ENCODE measurements at regions not wholly inside any gene's neighbourhood (a gene's known extent, or its start where the extent isn't known, plus 50 kb on each side); places are given as distances from the start of the nearest gene placed in this dataset.

GRCh38 chr10:130854151-130854550 lies 457.4 kb downstream of the TCERG1L start:
- no peaks in the 10 kb centered on the region for H3K36me3 ChIP-seq (ENCODE audit: insufficient read depth, low read length)
- no peak overlapping the region for H3K27ac ChIP-seq (ENCODE audit: low read depth, low read length, poor library complexity, severe bottlenecking)
- DNase-seq (ENCODE audit: low spot score): no peak
- H3K4me1 ChIP-seq (ENCODE audit: insufficient read depth, low read length, poor library complexity, severe bottlenecking): no peaks in the 10 kb centered on the region
- intact Hi-C loops (cut with micrococcal nuclease; ENCODE audit: unreplicated experiment): no loop called here
- BruUV-seq (replicated peaks): no TSS peak
- no peaks in the 10 kb centered on the region for H3K9me2 ChIP-seq (ENCODE audit: insufficient read depth, low read length)
- no peaks in the 10 kb centered on the region for H4K20me1 ChIP-seq (ENCODE audit: insufficient read depth, low read length)
- TF ChIP-seq EZH2phosphoT487 (IDR thresholded peaks at IDR 0.05; ENCODE audit: borderline replicate concordance, low read depth, low read length): no peak
- TF ChIP-seq CTCF (conservative IDR thresholded peaks at IDR 0.05; ENCODE audit: low read length): no peak
- no peak overlapping the region for H2AFZ ChIP-seq (ENCODE audit: low read length)
- H3K4me3 ChIP-seq (ENCODE audit: low read depth, low read length, poor library complexity, severe bottlenecking): no peak overlapping the region
- POLR2A ChIA-PET: no interaction called here
- no peaks in the 10 kb centered on the region for H3K79me2 ChIP-seq (ENCODE audit: insufficient read depth, low read depth, low read length)
- H3K4me2 ChIP-seq (ENCODE audit: low read length): no peak overlapping the region
- no peaks in the 10 kb centered on the region; the same call in 1 of the 2 replicates for H3K9me3 ChIP-seq (ENCODE audit: low read length)
- CTCF ChIA-PET (ENCODE audit: unreplicated experiment): no interaction called here

- Histone ChIP-seq H3K36me3 (ENCODE audit: insufficient read depth, low read length) (no peaks in the 10 kb centered on the region), H3K79me2 (ENCODE audit: insufficient read depth, low read depth, low read length) (no peaks in the 10 kb centered on the region), H2AFZ (ENCODE audit: low read length) (no peak overlapping the region), H3K9me3 (ENCODE audit: low read length) (no peaks in the 10 kb centered on the region; the same call in 1 of the 2 replicates), H3K4me2 (ENCODE audit: low read length) (no peak overlapping the region), H3K4me1 (ENCODE audit: insufficient read depth, low read length, poor library complexity, severe bottlenecking) (no peaks in the 10 kb centered on the region), H3K27ac (ENCODE audit: low read depth, low read length, poor library complexity, severe bottlenecking) (no peak overlapping the region), H3K4me3 (ENCODE audit: low read depth, low read length, poor library complexity, severe bottlenecking) (no peak overlapping the region), H3K9me2 (ENCODE audit: insufficient read depth, low read length) (no peaks in the 10 kb centered on the region), H4K20me1 (ENCODE audit: insufficient read depth, low read length) (no peaks in the 10 kb centered on the region)
- intact Hi-C loops (cut with micrococcal nuclease; ENCODE audit: unreplicated experiment): no loop called here
- no TSS peak for BruUV-seq (replicated peaks)
- no peak for TF ChIP-seq CTCF (conservative IDR thresholded peaks at IDR 0.05; ENCODE audit: low read length)
- TF ChIP-seq EZH2phosphoT487 (IDR thresholded peaks at IDR 0.05; ENCODE audit: borderline replicate concordance, low read depth, low read length): no peak
- ChIA-PET POLR2A (no interaction called here), CTCF (ENCODE audit: unreplicated experiment) (no interaction called here)
- DNase-seq (ENCODE audit: low spot score): no peak
Observed at GRCh38 chr10:130857631-130858295, 453.8 kb downstream of the TCERG1L start.

DNA sequence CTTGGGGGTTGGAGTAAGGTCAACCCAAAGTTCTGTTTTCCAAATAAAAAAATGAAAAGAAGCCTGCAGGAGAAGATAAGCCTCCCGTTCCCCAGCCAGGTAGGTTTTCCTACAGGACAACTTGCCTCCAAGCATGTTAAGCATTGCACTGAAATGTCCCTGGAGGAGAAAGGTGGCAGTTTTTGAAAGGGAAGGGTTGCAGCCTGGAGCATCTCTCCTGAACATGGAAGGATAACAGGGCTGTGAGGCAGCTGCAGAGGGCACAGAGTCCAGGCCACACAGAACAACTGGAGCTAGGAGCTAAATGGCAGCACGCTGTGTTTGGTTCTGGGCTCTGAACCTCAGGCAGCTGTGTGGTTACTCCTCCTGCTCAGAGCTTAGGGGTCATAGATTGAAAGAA lies 452.9 kb downstream of the TCERG1L start:
- no peak for TF ChIP-seq EZH2phosphoT487 (IDR thresholded peaks at IDR 0.05; ENCODE audit: borderline replicate concordance, low read depth, low read length)
- TF ChIP-seq CTCF (conservative IDR thresholded peaks at IDR 0.05; ENCODE audit: low read length): no peak
- POLR2A ChIA-PET: no interaction called here

More for the DNA sequence above, 452.9 kb downstream of the TCERG1L start:
- Histone ChIP-seq H3K36me3 (ENCODE audit: insufficient read depth, low read length) (no peaks in the 10 kb centered on the region), H3K79me2 (ENCODE audit: insufficient read depth, low read depth, low read length) (no peaks in the 10 kb centered on the region), H3K4me1 (ENCODE audit: insufficient read depth, low read length, poor library complexity, severe bottlenecking) (no peaks in the 10 kb centered on the region), H3K9me3 (ENCODE audit: low read length) (no peaks in the 10 kb centered on the region; the same call in 1 of the 2 replicates), H4K20me1 (ENCODE audit: insufficient read depth, low read length) (no peaks in the 10 kb centered on the region), H3K9me2 (ENCODE audit: insufficient read depth, low read length) (no peaks in the 10 kb centered on the region), H3K4me3 (ENCODE audit: low read depth, low read length, poor library complexity, severe bottlenecking) (no peak overlapping the region), H3K27ac (ENCODE audit: low read depth, low read length, poor library complexity, severe bottlenecking) (no peak overlapping the region), H2AFZ (ENCODE audit: low read length) (no peak overlapping the region), H3K4me2 (ENCODE audit: low read length) (no peak overlapping the region)
- intact Hi-C loops (cut with micrococcal nuclease; ENCODE audit: unreplicated experiment): no loop called here
- no TSS peak for BruUV-seq (replicated peaks)
- CTCF ChIA-PET (ENCODE audit: unreplicated experiment): no interaction called here
- DNase-seq (ENCODE audit: low spot score): no peak
